Neural progenitor cell (in vitro differentiated cells): ENCODE measurements at regions not wholly inside any gene's neighbourhood (a gene's known extent, or its start where the extent isn't known, plus 50 kb on each side); places are given as distances from the start of the nearest gene placed in this dataset.

Source experiments
- CTCF ChIP-seq: fragments of 200-600 bp; sonication (generic); IDR thresholded peaks from 2 replicates; pipeline ENCODE4 v1.5.1; 2017; ENCODE audit warnings: antibody characterized with exemption, mild to moderate bottlenecking
- EZH2 ChIP-seq: fragments of 200-600 bp; sonication (generic); IDR thresholded peaks from 2 replicates; pipeline ENCODE4 v1.6.1; 2017; ENCODE audit warnings: antibody characterized with exemption, mild to moderate bottlenecking, moderate library complexity
- EZH2phosphoT487 ChIP-seq: fragments of 200-600 bp; sonication (generic); IDR thresholded peaks from 2 replicates; pipeline ENCODE4 v1.6.1; 2017; ENCODE audit warnings: antibody characterized with exemption

GRCh38 chr1:184152974-184153373 lies 101.4 kb downstream of the TSEN15 start:
- TF ChIP-seq CTCF, result no peak
- TF ChIP-seq EZH2phosphoT487, result no peak
- no peak for TF ChIP-seq EZH2
